ENCODE measurements at regions not wholly inside any gene's neighbourhood (a gene's known extent, or its start where the extent isn't known, plus 50 kb on each side); places are given as distances from the start of the nearest gene placed in this dataset.

GRCh38 chr11:92643827-92644226, 325.6 kb upstream of the MTNR1B start:
- DNase-seq: no peak
- Histone ChIP-seq H4K20me1 (ENCODE audit: insufficient read depth, low read length) (no peaks in the 10 kb centered on the region), H2AFZ (ENCODE audit: low read depth, low read length) (no peak overlapping the region), H3K9ac (ENCODE audit: low read depth, low read length) (no peak overlapping the region), H3K4me3 (ENCODE audit: low read depth in 1 of 2, low read length in 2 of 2) (no peak overlapping the region), H3K9me3 (ENCODE audit: insufficient read depth, low read length, severe bottlenecking) (no peaks in the 10 kb centered on the region), H3K4me1 (ENCODE audit: insufficient read depth, low read length) (no peaks in the 10 kb centered on the region), H3K36me3 (ENCODE audit: insufficient read depth, low read length) (no peaks in the 10 kb centered on the region), H3K4me2 (ENCODE audit: insufficient read depth, low read length) (no peak overlapping the region), H3K27me3 (ENCODE audit: insufficient read depth, low read length, poor library complexity) (no peaks in the 10 kb centered on the region), H3K27ac (ENCODE audit: low read length) (no peak overlapping the region), H3K79me2 (ENCODE audit: insufficient read depth, low read length) (no peaks in the 10 kb centered on the region)
- no peak for ATAC-seq (ENCODE audit: insufficient read depth, low read depth)
- TF ChIP-seq CTCF (IDR thresholded peaks at IDR 0.05; ENCODE audit: borderline replicate concordance, extremely low read depth, low read length, poor library complexity, severe bottlenecking) (no peak), EZH2 (IDR thresholded peaks at IDR 0.05; ENCODE audit: borderline replicate concordance, low read depth, low read length, severe bottlenecking) (no peak)

- H2AFZ ChIP-seq (ENCODE audit: low read depth, low read length): no peak overlapping the region
- H3K79me2 ChIP-seq (ENCODE audit: insufficient read depth, low read length): no peaks in the 10 kb centered on the region
- ATAC-seq (ENCODE audit: insufficient read depth, low read depth) (no peak), DNase-seq (no peak)
- H3K36me3 ChIP-seq (ENCODE audit: insufficient read depth, low read length): no peaks in the 10 kb centered on the region
- no peaks in the 10 kb centered on the region for H4K20me1 ChIP-seq (ENCODE audit: insufficient read depth, low read length)
- H3K4me1 ChIP-seq (ENCODE audit: insufficient read depth, low read length): no peaks in the 10 kb centered on the region
- H3K27ac ChIP-seq (ENCODE audit: low read length): no peak overlapping the region
- no peaks in the 10 kb centered on the region for H3K9me3 ChIP-seq (ENCODE audit: insufficient read depth, low read length, severe bottlenecking)
- no peak for TF ChIP-seq CTCF (IDR thresholded peaks at IDR 0.05; ENCODE audit: borderline replicate concordance, extremely low read depth, low read length, poor library complexity, severe bottlenecking)
- TF ChIP-seq EZH2 (IDR thresholded peaks at IDR 0.05; ENCODE audit: borderline replicate concordance, low read depth, low read length, severe bottlenecking): no peak
- H3K9ac ChIP-seq (ENCODE audit: low read depth, low read length): no peak overlapping the region
- H3K27me3 ChIP-seq (ENCODE audit: insufficient read depth, low read length, poor library complexity): no peaks in the 10 kb centered on the region
- no peak overlapping the region for H3K4me2 ChIP-seq (ENCODE audit: insufficient read depth, low read length)
- no peak overlapping the region for H3K4me3 ChIP-seq (ENCODE audit: low read depth in 1 of 2, low read length in 2 of 2)
These were observed 324.6 kb upstream of the MTNR1B start for GRCh38 chr11:92644595-92645445.

GRCh38 chr11:92651159-92651558, 318.3 kb upstream of the MTNR1B start:
- no peak overlapping the region for H2AFZ ChIP-seq (ENCODE audit: low read depth, low read length)
- no peak overlapping the region for H3K27ac ChIP-seq (ENCODE audit: low read length)
- ATAC-seq (ENCODE audit: insufficient read depth, low read depth) (no peak), DNase-seq (no peak)
- no peaks in the 10 kb centered on the region for H3K79me2 ChIP-seq (ENCODE audit: insufficient read depth, low read length)
- no peak overlapping the region for H3K4me3 ChIP-seq (ENCODE audit: low read depth in 1 of 2, low read length in 2 of 2)
- no peak overlapping the region for H3K4me2 ChIP-seq (ENCODE audit: insufficient read depth, low read length)
- no peaks in the 10 kb centered on the region for H3K27me3 ChIP-seq (ENCODE audit: insufficient read depth, low read length, poor library complexity)
- no peak overlapping the region for H3K9ac ChIP-seq (ENCODE audit: low read depth, low read length)
- H3K36me3 ChIP-seq (ENCODE audit: insufficient read depth, low read length): no peaks in the 10 kb centered on the region
- H3K4me1 ChIP-seq (ENCODE audit: insufficient read depth, low read length): peaks cover 8% of the 10 kb centered on the region
- H4K20me1 ChIP-seq (ENCODE audit: insufficient read depth, low read length): no peaks in the 10 kb centered on the region
- no peaks in the 10 kb centered on the region for H3K9me3 ChIP-seq (ENCODE audit: insufficient read depth, low read length, severe bottlenecking)
- TF ChIP-seq EZH2 (IDR thresholded peaks at IDR 0.05; ENCODE audit: borderline replicate concordance, low read depth, low read length, severe bottlenecking) (no peak), CTCF (IDR thresholded peaks at IDR 0.05; ENCODE audit: borderline replicate concordance, extremely low read depth, low read length, poor library complexity, severe bottlenecking) (no peak)
